ENCODE measurements at regions not wholly inside any gene's neighbourhood (a gene's known extent, or its start where the extent isn't known, plus 50 kb on each side); places are given as distances from the start of the nearest gene placed in this dataset.
A peak's percentile ranks its signal among the peaks of the same experiment; 100 is the strongest.

- CTCF ChIA-PET = interaction anchor here (1.2 to 1.3 kb wide), 2 partner anchors 60 to 61 kb away, joined by 3 to 4 read pairs; no protein-coding TSS in a partner anchor
- WGBS (ENCODE audit: low lambda C conversion rate) = 86% methylated on average over 25 of the region's 25 CpGs
These were observed 121.3 kb downstream of the VEGFA start for GRCh38 chr6:43891072-43891870.

More at GRCh38 chr6:43891072-43891870, 121.3 kb downstream of the VEGFA start:
- no peaks in the 10 kb centered on the region for H3K9me2 ChIP-seq
- no peak overlapping the region for H3K4me3 ChIP-seq (ENCODE audit: low read depth in 2 of 2, low read length in 1 of 2)
- no peaks in the 10 kb centered on the region for H3K9me3 ChIP-seq
- H3F3A ChIP-seq (replicated peaks; ENCODE audit: insufficient read depth) = no peaks in the 10 kb centered on the region
- H3K27me3 ChIP-seq (ENCODE audit: insufficient read depth) = no peaks in the 10 kb centered on the region
- H3K4me2 ChIP-seq = no peak overlapping the region
- H4K20me1 ChIP-seq (ENCODE audit: insufficient read depth) = no peaks in the 10 kb centered on the region
- peaks cover 0 to 42% of the 10 kb centered on the region in 2 experiments; a peak in 1 of 4 replicates for H3K4me1 ChIP-seq (ENCODE audit: control insufficient read depth in 1 of 2, insufficient read depth in 2 of 2, low read depth in 1 of 2, low read length in 1 of 2)
- H3K79me2 ChIP-seq (ENCODE audit: insufficient read depth) = no peaks in the 10 kb centered on the region
- POLR2A ChIA-PET = interaction anchor here (1.0 to 1.1 kb wide), 2 partner anchors 9 to 102 kb away, joined by 3 to 4 read pairs; no protein-coding TSS in a partner anchor
- H3K27ac ChIP-seq (ENCODE audit: low read depth in 2 of 2, low read length in 1 of 2) = peak overlapping the region in 1 of 2 experiments; percentile 62; a peak in 1 of 4 replicates
- H2AFZ ChIP-seq (ENCODE audit: low read depth) = no peak overlapping the region
- TF ChIP-seq EZH2phosphoT487 (IDR thresholded peaks at IDR 0.05; ENCODE audit: borderline replicate concordance, low read depth) (no peak), FOXM1 (IDR thresholded peaks at IDR 0.05; ENCODE audit: low read depth) (no peak), TEAD4 (IDR thresholded peaks at IDR 0.05; ENCODE audit: borderline replicate concordance, insufficient read depth) (no peak), RCOR1 (IDR thresholded peaks at IDR 0.05; ENCODE audit: low read length) (no peak), CTCF (IDR thresholded peaks at IDR 0.05) (no peak), YY1 (IDR thresholded peaks at IDR 0.05; ENCODE audit: low read depth) (no peak), NRF1 (IDR thresholded peaks at IDR 0.05; ENCODE audit: low read depth, low read length) (no peak), TAF1 (IDR thresholded peaks at IDR 0.05; ENCODE audit: borderline replicate concordance, low read depth, low read length) (no peak), SIN3A (IDR thresholded peaks at IDR 0.05; ENCODE audit: borderline replicate concordance, low read depth, low read length) (no peak), ZBTB33 (IDR thresholded peaks at IDR 0.05; ENCODE audit: borderline replicate concordance, low read depth) (no peak)
- DNase-seq = no peak
- no peaks in the 10 kb centered on the region for H3K36me3 ChIP-seq (replicated peaks in 1 of 2; ENCODE audit: control insufficient read depth in 1 of 2, insufficient read depth in 2 of 2, low read length in 1 of 2)
- no peak overlapping the region for H3K9ac ChIP-seq

Measured in SK-N-SH (cell line).